SU-DHL-6 (cell line): ENCODE measurements at regions not wholly inside any gene's neighbourhood (a gene's known extent, or its start where the extent isn't known, plus 50 kb on each side); places are given as distances from the start of the nearest gene placed in this dataset.

Experiments
- H2AFZ ChIP-seq: fragments of 200-600 bp; sonication (generic); 2 replicates; pipeline ENCODE4 v1.6.1; 2014; ENCODE audit warnings: low read depth, mild to moderate bottlenecking, moderate library complexity, mixed read lengths, antibody characterized with exemption, low read length; ENCODE audit not compliant: severe bottlenecking
- H3F3A ChIP-seq: fragments of 200-600 bp; shearing (Covaris generic); 2 replicates; pipeline ENCODE4 v1.6.0; 2016; ENCODE audit warnings: antibody characterized with exemption, mild to moderate bottlenecking; ENCODE audit not compliant: insufficient read depth
- H3K27ac ChIP-seq: fragments of 200-600 bp; sonication (generic); 2 replicates; pipeline ENCODE4 v1.5.1; 2016; ENCODE audit warnings: low read depth, mild to moderate bottlenecking, low read length, moderate library complexity, mixed read lengths
- H3K27me3 ChIP-seq: fragments of 200-600 bp; sonication (generic), shearing (Covaris generic); 2 replicates; pipeline ENCODE4 v1.6.0; 2014; ENCODE audit warnings: mild to moderate bottlenecking, low read length
- H3K36me3 ChIP-seq: fragments of 200-600 bp; sonication (generic); 2 replicates; pipeline ENCODE4 v1.6.1; 2014; ENCODE audit warnings: mild to moderate bottlenecking, low read length, mixed read lengths
- H3K4me2 ChIP-seq: fragments of 300-600, 200-600 bp; shearing (Covaris generic), sonication (generic); 2 replicates; pipeline ENCODE4 v1.6.0; 2014; ENCODE audit warnings: low read length, low read depth, mild to moderate bottlenecking; ENCODE audit not compliant: poor library complexity, severe bottlenecking
- H3K4me3 ChIP-seq: fragments of 200-600 bp; sonication (generic); 2 replicates; pipeline ENCODE4 v1.5.1; 2014; ENCODE audit warnings: antibody characterized with exemption, low read length, mild to moderate bottlenecking, mixed read lengths; ENCODE audit not compliant: insufficient read depth, poor library complexity, severe bottlenecking
- H3K79me2 ChIP-seq: fragments of 200-600 bp; sonication (generic); 2 replicates; pipeline ENCODE4 v1.6.1; 2014; ENCODE audit warnings: mild to moderate bottlenecking, low read length, moderate library complexity; ENCODE audit not compliant: insufficient read depth
- H3K9ac ChIP-seq: fragments of 200-600 bp; sonication (generic); 2 replicates; pipeline ENCODE4 v1.7.0; 2014; ENCODE audit warnings: mild to moderate bottlenecking, low read length
- H3K9me2 ChIP-seq: fragments of 200-600 bp; sonication (generic); replicated peaks from 2 replicates; pipeline ENCODE4 v1.6.1; 2014; ENCODE audit warnings: low read length; ENCODE audit not compliant: insufficient read depth
- H3K9me3 ChIP-seq: fragments of 200-600 bp; sonication (generic); 2 replicates; pipeline ENCODE4 v1.6.1; 2014; ENCODE audit warnings: low read length, mixed read lengths; ENCODE audit not compliant: insufficient read depth
- H4K20me1 ChIP-seq: fragments of 200-600 bp; sonication (generic); 2 replicates; pipeline ENCODE4 v1.6.1; 2014; ENCODE audit warnings: low read depth, mild to moderate bottlenecking, antibody characterized with exemption, low read length, moderate library complexity, mixed read lengths
- CTCF ChIP-seq: fragments of 200-600 bp; sonication (generic); IDR thresholded peaks from one replicate; pipeline ENCODE4 v1.5.1; 2017; ENCODE audit warnings: antibody characterized with exemption, mild to moderate bottlenecking, low read length, moderate library complexity; ENCODE audit not compliant: insufficient read depth, poor library complexity, severe bottlenecking
- EZH2phosphoT487 ChIP-seq: fragments of 200-600 bp; sonication (generic), shearing (Covaris generic); conservative IDR thresholded peaks from 2 replicates; pipeline ENCODE4 v1.6.1; 2018; ENCODE audit warnings: mild to moderate bottlenecking, antibody characterized with exemption, low read length, moderate library complexity, mixed read lengths

DNA sequence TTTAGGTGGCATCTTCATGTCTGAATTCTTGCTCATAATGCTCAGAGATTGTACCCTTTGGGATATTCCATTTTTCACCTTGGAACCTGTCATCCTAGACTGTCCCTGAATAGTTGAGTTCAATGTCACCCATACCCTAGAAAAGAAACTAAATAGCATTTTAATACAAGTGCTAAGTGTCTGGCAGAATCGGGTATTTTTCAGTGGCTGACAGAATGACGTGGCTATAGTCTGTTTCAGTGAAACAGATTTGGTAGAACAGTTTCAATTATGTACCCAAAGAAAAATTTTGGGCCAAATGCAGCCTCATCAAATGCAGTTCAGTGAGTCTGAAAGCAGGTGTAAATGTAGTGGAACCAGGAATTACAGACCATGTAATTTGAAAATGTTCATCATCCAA lies 1041.2 kb downstream of the DTWD2 start:
- H3K27ac ChIP-seq: no peak overlapping the region
- H3K9me3 ChIP-seq: no peaks in the 10 kb centered on the region
- H4K20me1 ChIP-seq: no peaks in the 10 kb centered on the region
- H3K4me2 ChIP-seq: no peak overlapping the region
- H3K4me3 ChIP-seq: no peak overlapping the region
- H3K9me2 ChIP-seq: no peaks in the 10 kb centered on the region
- TF ChIP-seq CTCF (no peak), EZH2phosphoT487 (no peak)
- no peaks in the 10 kb centered on the region for H3K79me2 ChIP-seq
- H3K27me3 ChIP-seq: no peaks in the 10 kb centered on the region
- H3K9ac ChIP-seq: no peak overlapping the region
- no peaks in the 10 kb centered on the region for H3F3A ChIP-seq
- H3K36me3 ChIP-seq: no peaks in the 10 kb centered on the region
- no peak overlapping the region for H2AFZ ChIP-seq

GRCh38 chr5:117945258-117945657 lies 1043.1 kb downstream of the DTWD2 start:
- Histone ChIP-seq H2AFZ (no peak overlapping the region), H3K79me2 (no peaks in the 10 kb centered on the region), H3K36me3 (no peaks in the 10 kb centered on the region), H3K4me2 (no peak overlapping the region), H3K27ac (no peak overlapping the region), H3F3A (no peaks in the 10 kb centered on the region), H3K4me3 (no peak overlapping the region), H3K9me2 (no peaks in the 10 kb centered on the region), H3K9me3 (no peaks in the 10 kb centered on the region), H3K9ac (no peak overlapping the region), H4K20me1 (no peaks in the 10 kb centered on the region), H3K27me3 (no peaks in the 10 kb centered on the region)
- TF ChIP-seq CTCF: no peak

DNA sequence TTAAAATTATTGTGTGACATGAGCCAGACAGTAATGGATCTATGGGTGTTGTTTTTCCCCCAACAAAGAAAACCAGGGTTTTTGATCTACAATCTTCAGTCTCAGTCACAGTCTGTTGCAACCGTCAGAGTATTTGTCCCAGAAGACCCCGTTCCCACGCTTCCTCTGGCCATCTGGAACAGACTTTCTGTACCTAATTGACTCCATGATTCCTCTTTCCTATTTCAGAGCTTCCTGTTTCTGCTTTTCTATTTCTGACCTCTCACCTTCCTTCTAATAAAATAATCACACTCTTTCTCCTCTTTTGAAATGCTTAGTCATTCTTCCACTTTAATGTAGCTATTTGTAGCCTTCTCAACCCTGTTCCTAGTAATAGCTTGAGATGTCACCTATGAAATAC lies 1044.8 kb downstream of the DTWD2 start:
- Histone ChIP-seq H3K36me3 (no peaks in the 10 kb centered on the region), H2AFZ (no peak overlapping the region), H3K4me3 (no peak overlapping the region), H4K20me1 (no peaks in the 10 kb centered on the region), H3K27me3 (no peaks in the 10 kb centered on the region), H3K9ac (no peak overlapping the region), H3F3A (no peaks in the 10 kb centered on the region), H3K9me2 (no peaks in the 10 kb centered on the region), H3K4me2 (no peak overlapping the region), H3K9me3 (no peaks in the 10 kb centered on the region), H3K79me2 (no peaks in the 10 kb centered on the region), H3K27ac (no peak overlapping the region)
- TF ChIP-seq CTCF (no peak), EZH2phosphoT487 (no peak)
